Loucy (cell line): ENCODE measurements at regions not wholly inside any gene's neighbourhood (a gene's known extent, or its start where the extent isn't known, plus 50 kb on each side); places are given as distances from the start of the nearest gene placed in this dataset.

ENCODE experiments used
- H2AFZ ChIP-seq: fragments of 200-600 bp; sonication (generic); 2 replicates; pipeline ENCODE4 v1.6.0; 2016; ENCODE audit warnings: antibody characterized with exemption, mild to moderate bottlenecking, low read length, moderate library complexity
- H3F3A ChIP-seq: fragments of 200-600 bp; 2 replicates; pipeline ENCODE4 v1.6.0; 2016; ENCODE audit warnings: antibody characterized with exemption, low read depth, mild to moderate bottlenecking
- H3K27me3 ChIP-seq: fragments of 200-600 bp; sonication (generic); 2 replicates; pipeline ENCODE4 v1.6.1; 2014; ENCODE audit warnings: low read length, mild to moderate bottlenecking; ENCODE audit not compliant: insufficient read depth, poor library complexity, severe bottlenecking
- H3K36me3 ChIP-seq: fragments of 200-600 bp; sonication (generic); 2 replicates; pipeline ENCODE4 v1.6.1; 2016; ENCODE audit warnings: low read length; ENCODE audit not compliant: insufficient read depth
- H3K4me1 ChIP-seq: fragments of 200-600 bp; sonication (generic); 2 replicates; pipeline ENCODE4 v1.5.1; 2014; ENCODE audit warnings: low read length, mild to moderate bottlenecking; ENCODE audit not compliant: insufficient read depth, poor library complexity, severe bottlenecking
- H3K4me2 ChIP-seq: fragments of 200-600 bp; sonication (generic); 2 replicates; pipeline ENCODE4 v1.6.0; 2014; ENCODE audit warnings: antibody characterized with exemption, low read length, low read depth, mild to moderate bottlenecking; ENCODE audit not compliant: poor library complexity, severe bottlenecking
- H3K4me3 ChIP-seq: fragments of 200-600 bp; sonication (generic); 2 replicates; pipeline ENCODE4 v1.5.1; 2014; ENCODE audit warnings: low read length, mild to moderate bottlenecking, mixed read lengths; ENCODE audit not compliant: poor library complexity, severe bottlenecking
- H3K79me2 ChIP-seq: fragments of 200-600 bp; sonication (generic); 2 replicates; pipeline ENCODE4 v1.6.1; 2014; ENCODE audit warnings: low read length; ENCODE audit not compliant: insufficient read depth
- H3K9ac ChIP-seq: fragments of 200-600 bp; sonication (generic); 2 replicates; pipeline ENCODE4 v1.6.0; 2014; ENCODE audit warnings: mild to moderate bottlenecking, low read depth, low read length, moderate library complexity; ENCODE audit not compliant: poor library complexity, severe bottlenecking
- H3K9me2 ChIP-seq: fragments of 200-600 bp; sonication (generic); replicated peaks from 2 replicates; pipeline ENCODE4 v1.6.1; 2016; ENCODE audit warnings: low read depth, low read length, mixed read lengths
- H3K9me3 ChIP-seq: fragments of 200-600 bp; sonication (generic); 2 replicates; pipeline ENCODE4 v1.6.1; 2014; ENCODE audit warnings: mild to moderate bottlenecking, antibody characterized with exemption, low read length, low read depth; ENCODE audit not compliant: insufficient read depth
- H4K20me1 ChIP-seq: fragments of 200-600 bp; sonication (generic); 2 replicates; pipeline ENCODE4 v1.6.0; 2014; ENCODE audit warnings: antibody characterized with exemption, low read length, mild to moderate bottlenecking; ENCODE audit not compliant: insufficient read depth, poor library complexity, severe bottlenecking
- CTCF ChIP-seq: fragments of 200-600 bp; sonication (generic); conservative IDR thresholded peaks from 2 replicates; pipeline ENCODE4 v1.5.1; 2014; ENCODE audit warnings: mild to moderate bottlenecking, antibody characterized with exemption, low read length
- EZH2phosphoT487 ChIP-seq: fragments of 200-600 bp; IDR thresholded peaks from 2 replicates; pipeline ENCODE4 v1.6.1; 2018; ENCODE audit warnings: antibody characterized with exemption, mild to moderate bottlenecking, moderate library complexity, borderline replicate concordance

GRCh38 chr4:137238456-137239162 is 293.7 kb downstream of the PCDH18 start:
- H3K79me2 ChIP-seq, result no peaks in the 10 kb centered on the region
- H4K20me1 ChIP-seq, result no peaks in the 10 kb centered on the region
- H3K36me3 ChIP-seq, result no peaks in the 10 kb centered on the region
- H2AFZ ChIP-seq, result no peak overlapping the region
- H3K9ac ChIP-seq, result no peak overlapping the region
- no peaks in the 10 kb centered on the region for H3K27me3 ChIP-seq
- H3K4me2 ChIP-seq, result no peak overlapping the region
- H3F3A ChIP-seq, result no peaks in the 10 kb centered on the region
- no peak overlapping the region for H3K4me3 ChIP-seq
- TF ChIP-seq CTCF, result no peak
- no peak for TF ChIP-seq EZH2phosphoT487
- H3K9me3 ChIP-seq, result no peaks in the 10 kb centered on the region
- H3K4me1 ChIP-seq, result no peaks in the 10 kb centered on the region
- H3K9me2 ChIP-seq, result no peaks in the 10 kb centered on the region

DNA sequence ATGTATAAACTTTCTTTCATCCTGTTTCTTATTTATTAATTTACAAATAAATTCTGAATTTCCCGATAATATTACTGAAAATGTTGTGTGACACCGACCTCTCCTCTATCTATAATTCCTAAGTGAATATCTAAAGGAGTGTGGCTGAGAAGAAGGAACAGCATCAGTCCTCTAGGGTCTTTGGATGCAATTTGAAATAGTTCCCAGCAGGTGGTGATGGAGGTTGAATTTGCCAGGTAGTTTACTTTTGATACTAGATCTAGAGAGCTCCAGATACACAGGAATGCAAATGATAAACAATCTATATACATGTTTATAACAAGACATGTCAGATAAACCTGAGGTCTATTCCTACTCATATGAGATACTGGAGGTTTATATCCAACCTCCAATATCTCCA is 305.4 kb downstream of the PCDH18 start:
- no peak overlapping the region for H2AFZ ChIP-seq
- H3K4me3 ChIP-seq, result no peak overlapping the region

GRCh38 chr4:137226221-137226620 is 306.1 kb downstream of the PCDH18 start:
- TF ChIP-seq CTCF (no peak), EZH2phosphoT487 (no peak)
- no peak overlapping the region for H3K4me2 ChIP-seq
- H2AFZ ChIP-seq, result no peak overlapping the region
- H4K20me1 ChIP-seq, result no peaks in the 10 kb centered on the region
- H3K27me3 ChIP-seq, result no peaks in the 10 kb centered on the region
- no peaks in the 10 kb centered on the region for H3K36me3 ChIP-seq
- no peaks in the 10 kb centered on the region for H3K9me3 ChIP-seq
- no peaks in the 10 kb centered on the region for H3K9me2 ChIP-seq
- H3K9ac ChIP-seq, result no peak overlapping the region
- H3K79me2 ChIP-seq, result no peaks in the 10 kb centered on the region
- H3F3A ChIP-seq, result no peaks in the 10 kb centered on the region
- no peak overlapping the region for H3K4me3 ChIP-seq
- no peaks in the 10 kb centered on the region for H3K4me1 ChIP-seq

More for the DNA sequence above, 305.4 kb downstream of the PCDH18 start:
- TF ChIP-seq EZH2phosphoT487 (no peak), CTCF (peak; percentile 53)
- H3K4me1 ChIP-seq, result no peaks in the 10 kb centered on the region
- H3K9me3 ChIP-seq, result no peaks in the 10 kb centered on the region
- H4K20me1 ChIP-seq, result no peaks in the 10 kb centered on the region
- no peaks in the 10 kb centered on the region for H3K27me3 ChIP-seq
- no peak overlapping the region for H3K4me2 ChIP-seq
- no peaks in the 10 kb centered on the region for H3K9me2 ChIP-seq
- no peaks in the 10 kb centered on the region for H3K36me3 ChIP-seq
- H3K79me2 ChIP-seq, result no peaks in the 10 kb centered on the region
- H3K9ac ChIP-seq, result no peak overlapping the region
- no peaks in the 10 kb centered on the region for H3F3A ChIP-seq
